ENCODE measurements at regions not wholly inside any gene's neighbourhood (a gene's known extent, or its start where the extent isn't known, plus 50 kb on each side); places are given as distances from the start of the nearest gene placed in this dataset.

GRCh38 chr10:62613859-62614258, 190.7 kb upstream of the ADO start:
- ChIA-PET CTCF (interaction anchor here (0.6 to 1.8 kb wide), 5 partner anchors 10 to 544 kb away, joined by 3 to 15 read pairs (median 4); no protein-coding TSS in a partner anchor), POLR2A (no interaction called here)
- H3K79me2 ChIP-seq (ENCODE audit: control insufficient read depth, insufficient read depth, low read length): no peaks in the 10 kb centered on the region
- no peaks in the 10 kb centered on the region for H3K4me1 ChIP-seq (ENCODE audit: control insufficient read depth, extremely low read depth, insufficient read depth, low read length)
- TF ChIP-seq MYC (IDR thresholded peaks at IDR 0.05; ENCODE audit: low read depth, low read length) (no peak), MAX (IDR thresholded peaks at IDR 0.05; ENCODE audit: insufficient read depth, insufficient read length) (no peak), FOS (IDR thresholded peaks at IDR 0.05; ENCODE audit: borderline replicate concordance, insufficient read depth, low read length) (no peak), POLR2A (IDR thresholded peaks at IDR 0.05; ENCODE audit: low read depth, low read length) (no peak), CTCF (IDR thresholded peaks at IDR 0.05; ENCODE audit: extremely low read depth in 1 of 2, insufficient read depth in 1 of 2, low read depth in 1 of 2, low read length in 2 of 2) (no peak), EZH2 (IDR thresholded peaks at IDR 0.05; ENCODE audit: borderline replicate concordance, low read depth, low read length, severe bottlenecking) (no peak), JUN (IDR thresholded peaks at IDR 0.05; ENCODE audit: borderline replicate concordance, insufficient read depth, insufficient read length, low read depth) (no peak), GATA2 (IDR thresholded peaks at IDR 0.05; ENCODE audit: insufficient read depth, insufficient read length, low read depth, low read length) (no peak), POLR2AphosphoS5 (IDR thresholded peaks at IDR 0.05; ENCODE audit: insufficient read depth, low read depth, low read length) (no peak)
- H4K20me1 ChIP-seq (replicated peaks; ENCODE audit: control insufficient read depth, extremely low read depth, insufficient read depth, low read length): no peaks in the 10 kb centered on the region
- H3K36me3 ChIP-seq (ENCODE audit: control insufficient read depth in 2 of 2, extremely low read depth in 1 of 2, insufficient read depth in 2 of 2, low read length in 2 of 2): no peaks in the 10 kb centered on the region
- H3K4me3 ChIP-seq (replicated peaks in 1 of 3; ENCODE audit: insufficient read depth in 1 of 3, low read depth in 1 of 3, low read length in 3 of 3): no peak overlapping the region
- no peak for DNase-seq (ENCODE audit: low read depth, low spot score)
- no TSS peak for BruUV-seq (replicated peaks)
- peaks cover 2 to 5% of the 10 kb centered on the region in 2 experiments for H3K27me3 ChIP-seq (ENCODE audit: control insufficient read depth in 2 of 2, insufficient read depth in 2 of 2, low read length in 2 of 2)
- no peaks in the 10 kb centered on the region for H3K9me1 ChIP-seq (replicated peaks; ENCODE audit: control insufficient read depth, extremely low read depth, insufficient read depth, low read length)
- no peak overlapping the region for H2AFZ ChIP-seq (ENCODE audit: low read depth, low read length)
- H3K27ac ChIP-seq (ENCODE audit: insufficient read depth, low read depth, low read length): no peak overlapping the region
- no peaks in the 10 kb centered on the region for H3K9me3 ChIP-seq (replicated peaks; ENCODE audit: control insufficient read depth, insufficient read depth, low read length)
- H3K4me2 ChIP-seq (ENCODE audit: insufficient read depth, low read length): no peak overlapping the region
- dilution Hi-C loops (cut with MboI; ENCODE audit: extremely low pct_ligation_motif_present, low sequenced_read_pairs): no loop called here
- no peak for FAIRE-seq
- H3K9ac ChIP-seq (replicated peaks; ENCODE audit: extremely low read depth, insufficient read depth, low read length): no peak overlapping the region
- intact Hi-C loops (cut with micrococcal nuclease): no loop called here
